Natural killer cell (primary cell): ENCODE measurements at regions not wholly inside any gene's neighbourhood (a gene's known extent, or its start where the extent isn't known, plus 50 kb on each side); places are given as distances from the start of the nearest gene placed in this dataset.

Experiments
- ATAC-seq, 3 donors: fragments of 150-1000 bp in 2 of 3; fragments of 200-7000 bp in 1 of 3; cut with Tn5 transposase; 1 replicate in 1 of 3; 2 replicates in 2 of 3; pipeline ENCODE4 v1.10.0; 2021; ENCODE audit warnings: mild to moderate bottlenecking in 2 of 3, moderate library complexity in 2 of 3
- DNase-seq, 2 donors: peaks; one replicate each; pipeline versions ENCODE4 v3.0.0 to v3.0.0-alpha.2; 2013 to 2021; ENCODE audit warnings: mixed read lengths in 1 of 2
- H3K27ac ChIP-seq: one replicate; pipeline ENCODE4 v1.5.1; 2013; ENCODE audit warnings: mild to moderate bottlenecking, low read length
- H3K27me3 ChIP-seq: one replicate; pipeline ENCODE4 v1.6.1; 2013; ENCODE audit warnings: low read length; ENCODE audit not compliant: control insufficient read depth, insufficient read depth
- H3K36me3 ChIP-seq: one replicate; pipeline ENCODE4 v1.6.1; 2013; ENCODE audit warnings: low read length; ENCODE audit not compliant: control insufficient read depth, insufficient read depth
- H3K4me1 ChIP-seq: one replicate; pipeline ENCODE4 v1.6.1; 2013; ENCODE audit warnings: low read length; ENCODE audit not compliant: control insufficient read depth, insufficient read depth
- H3K4me3 ChIP-seq: one replicate; pipeline ENCODE4 v1.5.1; 2013; ENCODE audit warnings: low read length
- H3K9me3 ChIP-seq: one replicate; pipeline ENCODE4 v1.6.1; 2013; ENCODE audit warnings: low read length; ENCODE audit not compliant: control insufficient read depth, insufficient read depth
- H3K27ac Mint-ChIP-seq, 2 donors: one replicate each; pipeline ENCODE4 v1.8.0; 2022; ENCODE audit warnings: mild to moderate bottlenecking in 2 of 2, mixed read lengths in 2 of 2, moderate library complexity in 1 of 2
- H3K27me3 Mint-ChIP-seq, 2 donors: one replicate each; pipeline ENCODE4 v1.8.0; 2022; ENCODE audit warnings: low read depth in 2 of 2, mixed read lengths in 2 of 2
- H3K36me3 Mint-ChIP-seq: one replicate; pipeline ENCODE4 v1.8.0; 2022; ENCODE audit warnings: mixed read lengths
- H3K4me1 Mint-ChIP-seq, 2 donors: one replicate each; pipeline ENCODE4 v1.8.0; 2022; ENCODE audit warnings: mixed read lengths in 2 of 2
- H3K4me3 Mint-ChIP-seq: one replicate; pipeline ENCODE4 v1.8.0; 2022; ENCODE audit warnings: mild to moderate bottlenecking, moderate library complexity, mixed read lengths
- H3K9me3 Mint-ChIP-seq, 2 donors: one replicate each; pipeline ENCODE4 v1.8.0; 2022; ENCODE audit warnings: mixed read lengths in 2 of 2
- CTCF ChIP-seq: fragments of 200-600 bp; IDR thresholded peaks from one replicate; pipeline ENCODE4 v1.8.0; 2022; ENCODE audit warnings: antibody characterized with exemption
- WGBS: methylation state at CpG from one replicate; pipeline ENCODE4 v1.1.7; 2013; ENCODE audit warnings: missing lambda C conversion rate; ENCODE audit not compliant: insufficient coverage; 5-methylcytosine and 5-hydroxymethylcytosine counted together
- intact Hi-C: fragments of 100-400 bp; cut with micrococcal nuclease; formaldehyde crosslinking; loops from one replicate; pipeline ENCODE4 v1.14.2; 2022

DNA sequence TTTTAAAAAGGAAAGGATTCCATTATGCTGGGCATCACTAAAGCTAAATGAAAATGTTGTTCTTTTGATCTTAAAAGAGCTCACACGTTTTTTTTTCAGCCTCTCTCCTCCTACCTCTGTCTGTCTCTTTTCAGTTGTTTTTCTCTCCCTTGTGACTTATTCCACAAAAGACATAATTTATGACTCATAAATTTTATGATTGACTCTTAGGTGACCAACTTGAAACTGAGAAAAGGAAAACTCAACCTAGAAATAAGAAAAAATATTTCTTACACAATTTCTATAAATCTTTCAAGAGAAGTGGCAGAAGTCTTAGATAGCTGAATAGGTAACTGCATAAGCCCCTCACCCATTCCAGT is 227.7 kb upstream of the DDHD1 start:
- no peaks in the 10 kb centered on the region for H3K36me3 ChIP-seq
- no peak overlapping the region for H3K4me3 Mint-ChIP-seq
- no peak for DNase-seq
- 14% methylated on average over 1 of the region's 1 CpG for WGBS
- H3K27ac Mint-ChIP-seq, result no peak overlapping the region
- no peak for TF ChIP-seq CTCF
- no peaks in the 10 kb centered on the region for H3K4me1 ChIP-seq
- no peak overlapping the region for H3K4me3 ChIP-seq
- peaks cover 0 to 4% of the 10 kb centered on the region in 2 donors for H3K4me1 Mint-ChIP-seq
- H3K27me3 ChIP-seq, result no peaks in the 10 kb centered on the region
- H3K9me3 ChIP-seq, result no peaks in the 10 kb centered on the region
- no peak overlapping the region for H3K27ac ChIP-seq
- no peaks in the 10 kb centered on the region for H3K36me3 Mint-ChIP-seq
- H3K27me3 Mint-ChIP-seq, result no peaks in the 10 kb centered on the region
- intact Hi-C loops, result no loop called here
- H3K9me3 Mint-ChIP-seq, result no peaks in the 10 kb centered on the region
- ATAC-seq, result no peak

- TF ChIP-seq CTCF, result no peak
- Histone ChIP-seq H3K9me3 (no peaks in the 10 kb centered on the region), H3K4me1 (no peaks in the 10 kb centered on the region), H3K36me3 (no peaks in the 10 kb centered on the region), H3K27me3 (no peaks in the 10 kb centered on the region), H3K4me3 (no peak overlapping the region), H3K27ac (no peak overlapping the region)
- DNase-seq (no peak), ATAC-seq (no peak)
- intact Hi-C loops, result no loop called here
- Mint-ChIP-seq H3K9me3 (no peaks in the 10 kb centered on the region), H3K27me3 (no peaks in the 10 kb centered on the region), H3K36me3 (no peaks in the 10 kb centered on the region), H3K4me3 (no peak overlapping the region), H3K27ac (no peak overlapping the region), H3K4me1 (peaks cover 0 to 4% of the 10 kb centered on the region in 2 donors)
- WGBS, result 78% methylated on average over 2 of the region's 3 CpGs
These were observed 227.1 kb upstream of the DDHD1 start for GRCh38 chr14:53380052-53380866.

DNA sequence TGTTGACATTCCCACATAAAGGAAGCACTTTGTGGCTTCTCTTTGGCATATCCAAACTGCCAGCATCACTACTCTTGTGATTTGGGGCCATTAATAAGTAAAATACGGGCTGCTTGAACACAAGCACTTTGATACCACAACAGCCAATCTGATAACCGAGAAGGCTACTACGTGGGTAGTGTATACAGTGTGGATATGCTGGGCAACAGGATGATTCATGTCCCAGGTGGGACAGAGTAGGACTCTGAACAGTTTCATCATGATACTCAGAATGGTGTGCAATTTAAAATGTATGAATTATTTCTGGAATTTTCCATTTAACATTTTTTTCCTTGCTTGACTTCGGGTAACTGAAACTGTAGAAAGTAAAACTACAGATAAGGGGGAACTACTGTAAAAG is 225.0 kb upstream of the DDHD1 start:
- no peak for DNase-seq
- no peaks in the 10 kb centered on the region for H3K9me3 ChIP-seq
- no peaks in the 10 kb centered on the region for H3K9me3 Mint-ChIP-seq
- no peak overlapping the region for H3K27ac ChIP-seq
- H3K4me1 Mint-ChIP-seq, result peaks cover 0 to 4% of the 10 kb centered on the region in 2 donors
- H3K4me3 Mint-ChIP-seq, result no peak overlapping the region
- intact Hi-C loops, result no loop called here
- no peaks in the 10 kb centered on the region for H3K4me1 ChIP-seq
- no peaks in the 10 kb centered on the region for H3K36me3 ChIP-seq
- no peak overlapping the region for H3K27ac Mint-ChIP-seq
- ATAC-seq, result no peak
- H3K27me3 Mint-ChIP-seq, result no peaks in the 10 kb centered on the region
- no peaks in the 10 kb centered on the region for H3K36me3 Mint-ChIP-seq
- no peaks in the 10 kb centered on the region for H3K27me3 ChIP-seq
- H3K4me3 ChIP-seq, result no peak overlapping the region
- TF ChIP-seq CTCF, result no peak
- WGBS, result 81% methylated on average over 3 of the region's 4 CpGs

- H3K27ac Mint-ChIP-seq, result no peak overlapping the region
- 50% methylated on average over 2 of the region's 2 CpGs for WGBS
These were observed 222.9 kb upstream of the DDHD1 start for GRCh38 chr14:53376064-53376463.

More at GRCh38 chr14:53376064-53376463, 222.9 kb upstream of the DDHD1 start:
- intact Hi-C loops, result no loop called here
- Mint-ChIP-seq H3K9me3 (peaks cover 2% of the 10 kb centered on the region in 2 donors), H3K27me3 (peaks cover 0 to 4% of the 10 kb centered on the region in 2 donors), H3K4me3 (no peak overlapping the region), H3K4me1 (no peaks in the 10 kb centered on the region), H3K36me3 (no peaks in the 10 kb centered on the region)
- H3K27me3 ChIP-seq, result no peaks in the 10 kb centered on the region
- no peaks in the 10 kb centered on the region for H3K9me3 ChIP-seq
- H3K36me3 ChIP-seq, result no peaks in the 10 kb centered on the region
- no peak for DNase-seq
- no peak overlapping the region for H3K4me3 ChIP-seq
- H3K4me1 ChIP-seq, result no peaks in the 10 kb centered on the region
- TF ChIP-seq CTCF, result no peak
- no peak overlapping the region for H3K27ac ChIP-seq
- no peak for ATAC-seq
